OCI-LY7 (cell line): ENCODE measurements at regions not wholly inside any gene's neighbourhood (a gene's known extent, or its start where the extent isn't known, plus 50 kb on each side); places are given as distances from the start of the nearest gene placed in this dataset.

Source experiments
- EZH2phosphoT487 ChIP-seq: fragments of 200-600 bp; sonication (generic); IDR thresholded peaks from 2 replicates; pipeline ENCODE4 v1.6.1; 2018; ENCODE audit warnings: low read depth, borderline replicate concordance, mild to moderate bottlenecking, mixed run types, antibody characterized with exemption, low read length, moderate library complexity, mixed read lengths
- TF ChIP-seq, protein P1 (sequence below): fragments of 200-600 bp; sonication (generic); conservative IDR thresholded peaks from 2 replicates; pipeline ENCODE4 v1.5.1; 2014; ENCODE audit warnings: mild to moderate bottlenecking, antibody characterized with exemption, low read length, moderate library complexity, mixed read lengths

- TF ChIP-seq, protein P1, sequence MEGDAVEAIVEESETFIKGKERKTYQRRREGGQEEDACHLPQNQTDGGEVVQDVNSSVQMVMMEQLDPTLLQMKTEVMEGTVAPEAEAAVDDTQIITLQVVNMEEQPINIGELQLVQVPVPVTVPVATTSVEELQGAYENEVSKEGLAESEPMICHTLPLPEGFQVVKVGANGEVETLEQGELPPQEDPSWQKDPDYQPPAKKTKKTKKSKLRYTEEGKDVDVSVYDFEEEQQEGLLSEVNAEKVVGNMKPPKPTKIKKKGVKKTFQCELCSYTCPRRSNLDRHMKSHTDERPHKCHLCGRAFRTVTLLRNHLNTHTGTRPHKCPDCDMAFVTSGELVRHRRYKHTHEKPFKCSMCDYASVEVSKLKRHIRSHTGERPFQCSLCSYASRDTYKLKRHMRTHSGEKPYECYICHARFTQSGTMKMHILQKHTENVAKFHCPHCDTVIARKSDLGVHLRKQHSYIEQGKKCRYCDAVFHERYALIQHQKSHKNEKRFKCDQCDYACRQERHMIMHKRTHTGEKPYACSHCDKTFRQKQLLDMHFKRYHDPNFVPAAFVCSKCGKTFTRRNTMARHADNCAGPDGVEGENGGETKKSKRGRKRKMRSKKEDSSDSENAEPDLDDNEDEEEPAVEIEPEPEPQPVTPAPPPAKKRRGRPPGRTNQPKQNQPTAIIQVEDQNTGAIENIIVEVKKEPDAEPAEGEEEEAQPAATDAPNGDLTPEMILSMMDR, result no peak
- TF ChIP-seq EZH2phosphoT487, result no peak
Measured at GRCh38 chr16:63841271-63841670, 1280.6 kb downstream of the CDH11 start.
